ENCODE measurements at regions not wholly inside any gene's neighbourhood (a gene's known extent, or its start where the extent isn't known, plus 50 kb on each side); places are given as distances from the start of the nearest gene placed in this dataset.

DNA sequence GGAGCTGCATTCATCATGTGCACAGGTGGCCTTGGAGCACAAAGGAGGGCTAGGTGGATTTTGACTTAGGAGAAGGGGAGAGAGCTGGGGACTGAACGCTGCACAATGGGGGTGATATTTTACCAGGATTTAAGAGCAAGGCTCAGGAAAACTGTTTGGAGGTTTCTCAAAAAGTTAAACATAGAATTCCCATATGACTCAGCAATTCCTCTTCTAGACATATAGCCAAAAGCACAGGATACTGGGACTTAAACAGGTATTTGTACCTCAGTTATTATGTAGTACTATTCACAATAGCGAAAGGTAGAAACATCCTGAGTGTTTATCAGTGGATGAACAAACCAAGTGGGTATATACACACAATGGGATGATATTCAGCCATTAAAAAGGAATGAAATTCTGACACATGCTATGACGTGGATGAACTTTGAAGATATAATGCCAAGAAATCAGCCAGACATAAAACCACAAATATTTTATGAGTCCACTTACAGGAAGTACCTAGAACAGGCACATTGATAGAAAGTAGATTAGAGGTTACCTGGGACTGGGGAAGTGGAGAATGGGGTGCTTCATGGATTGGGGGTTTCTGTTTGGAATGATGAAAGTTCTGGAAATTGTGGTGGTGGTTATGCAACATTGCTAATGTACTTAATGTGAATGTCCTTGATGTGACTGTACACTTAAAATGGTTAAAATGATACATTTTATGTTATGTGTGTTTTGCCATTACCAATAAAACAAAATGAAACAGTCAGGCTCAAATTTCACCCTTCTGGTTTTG, 216.9 kb downstream of the HAUS1 start:
- TF ChIP-seq, protein P1, sequence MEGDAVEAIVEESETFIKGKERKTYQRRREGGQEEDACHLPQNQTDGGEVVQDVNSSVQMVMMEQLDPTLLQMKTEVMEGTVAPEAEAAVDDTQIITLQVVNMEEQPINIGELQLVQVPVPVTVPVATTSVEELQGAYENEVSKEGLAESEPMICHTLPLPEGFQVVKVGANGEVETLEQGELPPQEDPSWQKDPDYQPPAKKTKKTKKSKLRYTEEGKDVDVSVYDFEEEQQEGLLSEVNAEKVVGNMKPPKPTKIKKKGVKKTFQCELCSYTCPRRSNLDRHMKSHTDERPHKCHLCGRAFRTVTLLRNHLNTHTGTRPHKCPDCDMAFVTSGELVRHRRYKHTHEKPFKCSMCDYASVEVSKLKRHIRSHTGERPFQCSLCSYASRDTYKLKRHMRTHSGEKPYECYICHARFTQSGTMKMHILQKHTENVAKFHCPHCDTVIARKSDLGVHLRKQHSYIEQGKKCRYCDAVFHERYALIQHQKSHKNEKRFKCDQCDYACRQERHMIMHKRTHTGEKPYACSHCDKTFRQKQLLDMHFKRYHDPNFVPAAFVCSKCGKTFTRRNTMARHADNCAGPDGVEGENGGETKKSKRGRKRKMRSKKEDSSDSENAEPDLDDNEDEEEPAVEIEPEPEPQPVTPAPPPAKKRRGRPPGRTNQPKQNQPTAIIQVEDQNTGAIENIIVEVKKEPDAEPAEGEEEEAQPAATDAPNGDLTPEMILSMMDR (IDR thresholded peaks at IDR 0.05): no peak
- TF ChIP-seq POLR2A (IDR thresholded peaks at IDR 0.05): no peak

All from Peyer's patch (tissue), 4 donors.